ENCODE measurements at regions not wholly inside any gene's neighbourhood (a gene's known extent, or its start where the extent isn't known, plus 50 kb on each side); places are given as distances from the start of the nearest gene placed in this dataset.

DNA sequence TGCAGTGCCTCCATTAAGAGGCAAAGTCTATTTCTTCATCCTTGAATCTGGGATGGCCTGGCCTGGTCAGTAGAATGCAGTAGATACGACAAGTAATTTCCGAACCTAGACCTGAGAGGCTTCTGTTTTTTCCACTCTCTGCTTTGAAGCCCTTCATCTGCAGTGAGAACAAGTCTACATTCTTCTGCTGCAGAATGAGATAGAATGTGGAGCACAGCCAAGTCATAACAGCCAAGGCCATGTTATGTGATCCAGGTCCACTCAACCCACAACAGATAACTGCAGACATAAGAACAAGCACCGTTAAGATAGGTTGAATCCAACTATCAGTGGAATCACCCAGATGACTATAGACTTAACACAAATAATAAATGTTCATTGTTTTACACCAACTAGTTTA, 1297.7 kb downstream of the C4orf33 start:
- Histone ChIP-seq H3K27ac (ENCODE audit: low read depth in 1 of 2, low read length in 2 of 2) (no peak overlapping the region), H3K9me3 (ENCODE audit: control insufficient read depth in 4 of 4, low read length in 3 of 4) (no peaks in the 10 kb centered on the region), H3K4me1 (ENCODE audit: control insufficient read depth in 4 of 4, insufficient read depth in 4 of 4, low read length in 3 of 4) (no peaks in the 10 kb centered on the region), H3K27me3 (ENCODE audit: control insufficient read depth in 4 of 4, insufficient read depth in 4 of 4, low read length in 3 of 4) (no peaks in the 10 kb centered on the region), H3K9ac (ENCODE audit: low read depth in 1 of 2, low read length in 2 of 2) (no peak overlapping the region), H3K4me3 (ENCODE audit: low read depth in 1 of 3, low read length in 3 of 3) (no peak overlapping the region), H3K36me3 (ENCODE audit: control insufficient read depth in 4 of 4, insufficient read depth in 3 of 4, low read depth in 1 of 4, low read length in 3 of 4) (no peaks in the 10 kb centered on the region)
- TF ChIP-seq HNF4G (IDR thresholded peaks at IDR 0.05) = no peak
- DNase-seq (ENCODE audit: low spot score) = no peak
- 83% methylated on average over 3 of the region's 3 CpGs for WGBS

DNA sequence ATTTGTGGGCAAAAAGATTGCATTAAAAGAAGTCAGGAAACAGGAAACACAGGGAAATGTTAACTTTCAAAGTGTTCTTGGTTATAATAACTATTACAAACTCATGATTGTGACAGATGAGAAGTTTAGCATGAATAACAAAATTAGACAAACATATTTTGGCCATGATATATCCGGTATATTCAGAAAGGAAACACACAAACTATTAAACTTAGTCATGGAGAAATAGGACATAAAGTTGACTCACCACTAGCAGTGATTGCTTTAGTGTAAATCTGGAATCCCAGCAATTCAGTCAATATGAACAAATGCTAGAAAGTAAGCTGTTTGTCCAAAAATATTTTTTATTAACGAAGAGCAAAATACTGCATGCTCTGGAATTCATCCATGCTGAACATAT, 1299.9 kb downstream of the C4orf33 start:
- no peak for DNase-seq (ENCODE audit: low spot score)
- Histone ChIP-seq H3K9me3 (ENCODE audit: control insufficient read depth in 4 of 4, low read length in 3 of 4) (no peaks in the 10 kb centered on the region), H3K9ac (ENCODE audit: low read depth in 1 of 2, low read length in 2 of 2) (no peak overlapping the region), H3K27me3 (ENCODE audit: control insufficient read depth in 4 of 4, insufficient read depth in 4 of 4, low read length in 3 of 4) (no peaks in the 10 kb centered on the region), H3K4me3 (ENCODE audit: low read depth in 1 of 3, low read length in 3 of 3) (no peak overlapping the region), H3K27ac (ENCODE audit: low read depth in 1 of 2, low read length in 2 of 2) (no peak overlapping the region), H3K4me1 (ENCODE audit: control insufficient read depth in 4 of 4, insufficient read depth in 4 of 4, low read length in 3 of 4) (no peaks in the 10 kb centered on the region), H3K36me3 (ENCODE audit: control insufficient read depth in 4 of 4, insufficient read depth in 3 of 4, low read depth in 1 of 4, low read length in 3 of 4) (no peaks in the 10 kb centered on the region)
- TF ChIP-seq, protein P1, sequence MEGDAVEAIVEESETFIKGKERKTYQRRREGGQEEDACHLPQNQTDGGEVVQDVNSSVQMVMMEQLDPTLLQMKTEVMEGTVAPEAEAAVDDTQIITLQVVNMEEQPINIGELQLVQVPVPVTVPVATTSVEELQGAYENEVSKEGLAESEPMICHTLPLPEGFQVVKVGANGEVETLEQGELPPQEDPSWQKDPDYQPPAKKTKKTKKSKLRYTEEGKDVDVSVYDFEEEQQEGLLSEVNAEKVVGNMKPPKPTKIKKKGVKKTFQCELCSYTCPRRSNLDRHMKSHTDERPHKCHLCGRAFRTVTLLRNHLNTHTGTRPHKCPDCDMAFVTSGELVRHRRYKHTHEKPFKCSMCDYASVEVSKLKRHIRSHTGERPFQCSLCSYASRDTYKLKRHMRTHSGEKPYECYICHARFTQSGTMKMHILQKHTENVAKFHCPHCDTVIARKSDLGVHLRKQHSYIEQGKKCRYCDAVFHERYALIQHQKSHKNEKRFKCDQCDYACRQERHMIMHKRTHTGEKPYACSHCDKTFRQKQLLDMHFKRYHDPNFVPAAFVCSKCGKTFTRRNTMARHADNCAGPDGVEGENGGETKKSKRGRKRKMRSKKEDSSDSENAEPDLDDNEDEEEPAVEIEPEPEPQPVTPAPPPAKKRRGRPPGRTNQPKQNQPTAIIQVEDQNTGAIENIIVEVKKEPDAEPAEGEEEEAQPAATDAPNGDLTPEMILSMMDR (IDR thresholded peaks at IDR 0.05; ENCODE audit: low read depth, low read length, missing input control) = no peak
- TF ChIP-seq HNF4A (conservative IDR thresholded peaks at IDR 0.05) = no peak
- TF ChIP-seq, protein P2, sequence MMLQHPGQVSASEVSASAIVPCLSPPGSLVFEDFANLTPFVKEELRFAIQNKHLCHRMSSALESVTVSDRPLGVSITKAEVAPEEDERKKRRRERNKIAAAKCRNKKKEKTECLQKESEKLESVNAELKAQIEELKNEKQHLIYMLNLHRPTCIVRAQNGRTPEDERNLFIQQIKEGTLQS (IDR thresholded peaks at IDR 0.05) = no peak
- TF ChIP-seq JUND (IDR thresholded peaks at IDR 0.05) = no peak
- TF ChIP-seq, protein P3, sequence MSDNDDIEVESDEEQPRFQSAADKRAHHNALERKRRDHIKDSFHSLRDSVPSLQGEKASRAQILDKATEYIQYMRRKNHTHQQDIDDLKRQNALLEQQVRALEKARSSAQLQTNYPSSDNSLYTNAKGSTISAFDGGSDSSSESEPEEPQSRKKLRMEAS (IDR thresholded peaks at IDR 0.05) = no peak
- no peak for TF ChIP-seq RXRA (IDR thresholded peaks at IDR 0.05)
- TF ChIP-seq FOXA1 (IDR thresholded peaks at IDR 0.05) = no peak
- no peak for TF ChIP-seq GABPA (IDR thresholded peaks at IDR 0.05 in 1 of 2, conservative IDR thresholded peaks at IDR 0.05 in 1 of 2)
- TF ChIP-seq, protein P4, sequence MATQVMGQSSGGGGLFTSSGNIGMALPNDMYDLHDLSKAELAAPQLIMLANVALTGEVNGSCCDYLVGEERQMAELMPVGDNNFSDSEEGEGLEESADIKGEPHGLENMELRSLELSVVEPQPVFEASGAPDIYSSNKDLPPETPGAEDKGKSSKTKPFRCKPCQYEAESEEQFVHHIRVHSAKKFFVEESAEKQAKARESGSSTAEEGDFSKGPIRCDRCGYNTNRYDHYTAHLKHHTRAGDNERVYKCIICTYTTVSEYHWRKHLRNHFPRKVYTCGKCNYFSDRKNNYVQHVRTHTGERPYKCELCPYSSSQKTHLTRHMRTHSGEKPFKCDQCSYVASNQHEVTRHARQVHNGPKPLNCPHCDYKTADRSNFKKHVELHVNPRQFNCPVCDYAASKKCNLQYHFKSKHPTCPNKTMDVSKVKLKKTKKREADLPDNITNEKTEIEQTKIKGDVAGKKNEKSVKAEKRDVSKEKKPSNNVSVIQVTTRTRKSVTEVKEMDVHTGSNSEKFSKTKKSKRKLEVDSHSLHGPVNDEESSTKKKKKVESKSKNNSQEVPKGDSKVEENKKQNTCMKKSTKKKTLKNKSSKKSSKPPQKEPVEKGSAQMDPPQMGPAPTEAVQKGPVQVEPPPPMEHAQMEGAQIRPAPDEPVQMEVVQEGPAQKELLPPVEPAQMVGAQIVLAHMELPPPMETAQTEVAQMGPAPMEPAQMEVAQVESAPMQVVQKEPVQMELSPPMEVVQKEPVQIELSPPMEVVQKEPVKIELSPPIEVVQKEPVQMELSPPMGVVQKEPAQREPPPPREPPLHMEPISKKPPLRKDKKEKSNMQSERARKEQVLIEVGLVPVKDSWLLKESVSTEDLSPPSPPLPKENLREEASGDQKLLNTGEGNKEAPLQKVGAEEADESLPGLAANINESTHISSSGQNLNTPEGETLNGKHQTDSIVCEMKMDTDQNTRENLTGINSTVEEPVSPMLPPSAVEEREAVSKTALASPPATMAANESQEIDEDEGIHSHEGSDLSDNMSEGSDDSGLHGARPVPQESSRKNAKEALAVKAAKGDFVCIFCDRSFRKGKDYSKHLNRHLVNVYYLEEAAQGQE (IDR thresholded peaks at IDR 0.05) = no peak
- no peak for TF ChIP-seq TAF1 (conservative IDR thresholded peaks at IDR 0.05)
- 51% methylated on average over 2 of the region's 2 CpGs for WGBS

DNA sequence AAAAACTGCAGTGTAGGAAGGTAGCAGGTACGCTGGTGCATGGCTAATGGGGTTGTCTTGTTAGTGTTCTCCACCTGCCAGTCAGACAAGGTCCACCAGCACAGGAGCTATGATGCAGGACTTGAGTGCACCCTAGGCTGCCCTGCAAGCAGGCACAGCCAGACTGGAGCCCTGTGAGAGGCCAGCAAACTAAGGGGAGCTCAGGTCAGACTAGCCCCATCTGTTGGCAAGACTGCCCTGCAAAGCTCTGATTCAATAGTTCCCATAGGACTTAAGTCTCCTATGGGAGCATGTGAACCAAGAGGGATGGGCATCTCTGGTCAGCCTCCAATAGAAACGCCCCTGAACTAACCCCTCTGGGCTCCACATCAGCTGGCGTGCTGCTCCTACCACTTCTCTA, 1307.3 kb downstream of the C4orf33 start:
- Histone ChIP-seq H3K27ac (ENCODE audit: low read depth in 1 of 2, low read length in 2 of 2) (no peak overlapping the region), H3K27me3 (ENCODE audit: control insufficient read depth in 4 of 4, insufficient read depth in 4 of 4, low read length in 3 of 4) (no peaks in the 10 kb centered on the region), H3K9ac (ENCODE audit: low read depth in 1 of 2, low read length in 2 of 2) (no peak overlapping the region), H3K4me1 (ENCODE audit: control insufficient read depth in 4 of 4, insufficient read depth in 4 of 4, low read length in 3 of 4) (no peaks in the 10 kb centered on the region), H3K9me3 (ENCODE audit: control insufficient read depth in 4 of 4, low read length in 3 of 4) (no peaks in the 10 kb centered on the region), H3K36me3 (ENCODE audit: control insufficient read depth in 4 of 4, insufficient read depth in 3 of 4, low read depth in 1 of 4, low read length in 3 of 4) (no peaks in the 10 kb centered on the region), H3K4me3 (ENCODE audit: low read depth in 1 of 3, low read length in 3 of 3) (no peak overlapping the region)
- 76% methylated on average over 3 of the region's 3 CpGs for WGBS
- TF ChIP-seq, protein P2 (IDR thresholded peaks at IDR 0.05) = no peak
- TF ChIP-seq SP1 (IDR thresholded peaks at IDR 0.05) = no peak
- no peak for TF ChIP-seq HNF4G (IDR thresholded peaks at IDR 0.05)
- TF ChIP-seq GABPA (IDR thresholded peaks at IDR 0.05 in 1 of 2, conservative IDR thresholded peaks at IDR 0.05 in 1 of 2) = no peak
- no peak for TF ChIP-seq RAD21 (IDR thresholded peaks at IDR 0.05)
- no peak for TF ChIP-seq JUND (IDR thresholded peaks at IDR 0.05)
- TF ChIP-seq TAF1 (conservative IDR thresholded peaks at IDR 0.05) = no peak
- TF ChIP-seq, protein P4 (IDR thresholded peaks at IDR 0.05) = no peak
- no peak for TF ChIP-seq FOXA2 (IDR thresholded peaks at IDR 0.05)
- TF ChIP-seq NR2F2 (IDR thresholded peaks at IDR 0.05) = no peak
- no peak for TF ChIP-seq EGR1 (IDR thresholded peaks at IDR 0.05; ENCODE audit: low read depth in 2 of 2)
- TF ChIP-seq YY1 (IDR thresholded peaks at IDR 0.05) = no peak
- no peak for DNase-seq (ENCODE audit: low spot score)
